ENCODE measurements at regions not wholly inside any gene's neighbourhood (a gene's known extent, or its start where the extent isn't known, plus 50 kb on each side); places are given as distances from the start of the nearest gene placed in this dataset.

- no peak for TF ChIP-seq GABPA (IDR thresholded peaks at IDR 0.05; ENCODE audit: low read depth, low read length)
- TF ChIP-seq GABPA (CRISPR knock-in tag; IDR thresholded peaks at IDR 0.05; ENCODE audit: low read depth), result no peak
- TF ChIP-seq YY1 (IDR thresholded peaks at IDR 0.05; ENCODE audit: insufficient read depth, insufficient replicate concordance, low read depth, low read length), result no peak
- TF ChIP-seq IKZF1 (IDR thresholded peaks at IDR 0.05), result no peak
- TF ChIP-seq FOSL1 (CRISPR knock-in tag; IDR thresholded peaks at IDR 0.05; ENCODE audit: borderline replicate concordance), result no peak
- TF ChIP-seq RXRA (CRISPR knock-in tag; IDR thresholded peaks at IDR 0.05), result no peak
- no peak for TF ChIP-seq CTCF (CRISPR knock-in tag; IDR thresholded peaks at IDR 0.05)
Observed at GRCh38 chr7:149670288-149670687, 103.1 kb downstream of the ZNF467 start.

Data from HepG2 (cell line).